ENCODE measurements at regions not wholly inside any gene's neighbourhood (a gene's known extent, or its start where the extent isn't known, plus 50 kb on each side); places are given as distances from the start of the nearest gene placed in this dataset.

DNA sequence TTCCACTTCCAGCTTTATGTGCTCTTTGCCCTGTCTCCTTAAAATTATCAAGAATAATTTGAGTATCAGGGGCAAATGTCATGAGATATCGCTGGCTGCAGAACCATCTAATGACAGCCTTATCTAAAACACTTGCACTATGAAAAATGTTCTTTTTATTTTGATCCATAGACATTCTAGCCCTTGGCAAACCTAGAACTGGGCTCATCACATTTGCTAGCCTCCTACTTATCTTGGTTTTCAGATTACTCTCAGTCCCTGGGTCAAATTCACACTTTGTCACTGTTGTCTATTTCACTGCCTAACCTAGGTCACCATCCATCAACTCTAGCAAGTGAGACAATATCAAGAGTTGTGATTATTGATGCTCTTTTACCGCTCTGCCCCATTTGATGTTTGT, 59.9 kb upstream of the IPO9 start:
- H3K36me3 ChIP-seq = peaks cover 5% of the 10 kb centered on the region
- TF ChIP-seq, protein P1, sequence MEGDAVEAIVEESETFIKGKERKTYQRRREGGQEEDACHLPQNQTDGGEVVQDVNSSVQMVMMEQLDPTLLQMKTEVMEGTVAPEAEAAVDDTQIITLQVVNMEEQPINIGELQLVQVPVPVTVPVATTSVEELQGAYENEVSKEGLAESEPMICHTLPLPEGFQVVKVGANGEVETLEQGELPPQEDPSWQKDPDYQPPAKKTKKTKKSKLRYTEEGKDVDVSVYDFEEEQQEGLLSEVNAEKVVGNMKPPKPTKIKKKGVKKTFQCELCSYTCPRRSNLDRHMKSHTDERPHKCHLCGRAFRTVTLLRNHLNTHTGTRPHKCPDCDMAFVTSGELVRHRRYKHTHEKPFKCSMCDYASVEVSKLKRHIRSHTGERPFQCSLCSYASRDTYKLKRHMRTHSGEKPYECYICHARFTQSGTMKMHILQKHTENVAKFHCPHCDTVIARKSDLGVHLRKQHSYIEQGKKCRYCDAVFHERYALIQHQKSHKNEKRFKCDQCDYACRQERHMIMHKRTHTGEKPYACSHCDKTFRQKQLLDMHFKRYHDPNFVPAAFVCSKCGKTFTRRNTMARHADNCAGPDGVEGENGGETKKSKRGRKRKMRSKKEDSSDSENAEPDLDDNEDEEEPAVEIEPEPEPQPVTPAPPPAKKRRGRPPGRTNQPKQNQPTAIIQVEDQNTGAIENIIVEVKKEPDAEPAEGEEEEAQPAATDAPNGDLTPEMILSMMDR (IDR thresholded peaks at IDR 0.05; ENCODE audit: borderline replicate concordance) = no peak
- no peak for DNase-seq
- H3K4me3 ChIP-seq = no peak overlapping the region
- H3K9me3 ChIP-seq (replicated peaks) = peaks cover 19% of the 10 kb centered on the region
- intact Hi-C loops (cut with micrococcal nuclease) = no loop called here
- H3K4me1 ChIP-seq = peaks cover 91% of the 10 kb centered on the region
- no peaks in the 10 kb centered on the region for H3K27me3 ChIP-seq (ENCODE audit: low read depth)
- H3K27ac ChIP-seq (replicated peaks) = peak overlapping the region; percentile 78

DNA sequence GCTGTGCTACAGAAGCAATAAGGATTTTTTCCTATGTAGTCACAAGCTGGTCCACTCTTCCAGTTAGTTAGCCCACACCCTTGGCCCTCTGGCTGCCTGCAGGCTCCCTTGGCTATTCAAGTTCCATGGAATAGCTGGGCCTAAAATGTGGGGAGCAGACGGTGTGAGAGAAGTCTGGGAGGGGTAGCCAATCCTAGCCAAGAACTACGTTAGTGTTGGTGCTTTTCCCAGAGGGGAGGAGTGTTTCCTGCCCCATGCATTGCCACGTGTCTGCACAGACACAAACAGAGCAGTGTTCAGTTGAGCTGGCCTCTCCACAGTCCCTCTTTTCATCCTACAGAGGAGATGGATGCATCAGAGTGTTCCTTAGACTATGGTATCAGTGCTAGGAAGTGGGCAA, 59.0 kb upstream of the IPO9 start:
- H3K4me3 ChIP-seq = no peak overlapping the region
- intact Hi-C loops (cut with micrococcal nuclease) = no loop called here

DNA sequence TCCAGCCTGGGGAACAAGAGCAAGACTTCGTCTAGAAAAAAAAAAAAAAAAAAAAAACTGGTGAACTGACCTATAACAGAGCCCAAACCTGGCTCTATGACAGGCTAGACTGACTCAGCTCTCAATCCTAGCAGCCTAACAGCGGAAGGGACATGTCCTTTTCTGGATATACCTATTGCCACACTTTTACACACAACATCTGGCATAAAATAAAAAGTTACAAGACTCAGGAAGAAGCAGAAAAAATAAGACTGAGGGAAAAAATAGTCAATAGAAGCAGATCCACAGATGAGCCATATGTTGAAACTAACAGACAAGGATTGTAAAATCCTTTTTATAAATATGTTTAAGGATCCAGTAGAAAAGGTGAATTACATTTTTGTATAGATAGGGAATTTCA, 57.5 kb upstream of the IPO9 start:
- H3K9me3 ChIP-seq (replicated peaks) = peaks cover 19% of the 10 kb centered on the region
- no peaks in the 10 kb centered on the region for H3K27me3 ChIP-seq (ENCODE audit: low read depth)
- intact Hi-C loops (cut with micrococcal nuclease) = no loop called here
- DNase-seq = no peak
- H3K27ac ChIP-seq (replicated peaks) = peak overlapping the region; percentile 78
- no peak overlapping the region for H3K4me3 ChIP-seq
- TF ChIP-seq, protein P1 (IDR thresholded peaks at IDR 0.05; ENCODE audit: borderline replicate concordance) = no peak
- H3K36me3 ChIP-seq = peaks cover 16% of the 10 kb centered on the region
- peaks cover 91% of the 10 kb centered on the region for H3K4me1 ChIP-seq

More for the DNA sequence above, 59.0 kb upstream of the IPO9 start:
- Histone ChIP-seq H3K27me3 (ENCODE audit: low read depth) (no peaks in the 10 kb centered on the region), H3K27ac (replicated peaks) (peak overlapping the region; percentile 78), H3K36me3 (peaks cover 9% of the 10 kb centered on the region), H3K4me1 (peaks cover 91% of the 10 kb centered on the region), H3K9me3 (replicated peaks) (peaks cover 19% of the 10 kb centered on the region)
- peak; percentile 42 for DNase-seq
- TF ChIP-seq, protein P1 (IDR thresholded peaks at IDR 0.05; ENCODE audit: borderline replicate concordance) = no peak

DNA sequence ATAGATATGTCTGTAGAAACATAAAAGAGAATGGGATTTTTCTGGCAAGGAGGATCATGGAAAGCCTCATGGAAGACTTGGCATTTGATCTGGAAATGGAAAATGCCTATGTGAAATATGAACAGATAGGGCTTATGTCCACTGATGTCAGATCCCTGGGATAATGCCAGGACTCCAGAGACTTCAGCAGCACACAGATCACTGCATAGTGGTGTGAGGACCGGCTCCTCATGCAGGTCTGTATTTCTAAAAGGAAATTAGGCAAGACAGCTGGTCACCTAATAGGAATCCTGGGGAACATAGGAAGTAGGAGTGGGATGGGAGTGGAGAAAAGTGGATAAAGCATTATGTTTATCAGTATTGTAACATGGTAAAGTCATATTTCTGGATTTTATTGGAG, 56.8 kb upstream of the IPO9 start:
- TF ChIP-seq, protein P1 (IDR thresholded peaks at IDR 0.05; ENCODE audit: borderline replicate concordance) = no peak
- Histone ChIP-seq H3K27me3 (ENCODE audit: low read depth) (no peaks in the 10 kb centered on the region), H3K36me3 (peaks cover 16% of the 10 kb centered on the region), H3K4me1 (peaks cover 91% of the 10 kb centered on the region), H3K27ac (replicated peaks) (peak overlapping the region; percentile 78), H3K9me3 (replicated peaks) (peaks cover 19% of the 10 kb centered on the region), H3K4me3 (no peak overlapping the region)
- intact Hi-C loops (cut with micrococcal nuclease) = no loop called here
- DNase-seq = no peak

DNA sequence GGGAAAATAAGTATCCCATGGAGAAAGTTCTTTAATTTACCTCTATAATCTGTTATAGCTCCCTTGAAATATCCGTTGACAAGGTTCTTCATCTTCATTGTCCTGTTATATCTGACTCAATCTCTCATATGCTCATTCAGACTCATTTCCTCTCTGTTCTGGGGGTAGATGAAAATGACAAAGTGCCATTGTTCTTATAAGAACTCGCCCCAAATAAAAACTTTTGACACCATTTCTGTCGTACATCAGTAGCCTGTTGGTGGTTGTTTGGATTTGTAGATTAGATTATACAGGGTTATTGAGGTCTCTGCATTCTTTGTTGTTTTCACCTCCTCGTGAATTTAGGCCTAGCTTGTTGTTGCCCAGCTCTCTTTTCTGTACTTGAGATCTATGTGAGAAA, 55.2 kb upstream of the IPO9 start:
- DNase-seq = no peak
- Histone ChIP-seq H3K36me3 (peaks cover 16% of the 10 kb centered on the region), H3K4me3 (no peak overlapping the region), H3K4me1 (peaks cover 93% of the 10 kb centered on the region), H3K27ac (replicated peaks) (peak overlapping the region; percentile 78), H3K9me3 (replicated peaks) (peaks cover 19% of the 10 kb centered on the region), H3K27me3 (ENCODE audit: low read depth) (no peaks in the 10 kb centered on the region)
- TF ChIP-seq, protein P1 (IDR thresholded peaks at IDR 0.05; ENCODE audit: borderline replicate concordance) = no peak
- intact Hi-C loops (cut with micrococcal nuclease) = no loop called here

Measured in left ventricle myocardium inferior (tissue), 1 donor.